ENCODE measurements at regions not wholly inside any gene's neighbourhood (a gene's known extent, or its start where the extent isn't known, plus 50 kb on each side); places are given as distances from the start of the nearest gene placed in this dataset.
"Not testable (repeated sequence)": the region's sequence is repeated elsewhere in the genome, so short reads cannot be mapped to it uniquely, and the experiment has no call there.

- no peak overlapping the region for H3K4me3 ChIP-seq (ENCODE audit: low read depth, low read length)
These were observed 258.3 kb downstream of the SRGAP2C start for GRCh38 chr1:121443001-121443540.

- no peak overlapping the region for H3K4me3 ChIP-seq (ENCODE audit: low read depth, low read length)
These were observed 259.3 kb downstream of the SRGAP2C start for GRCh38 chr1:121444096-121444495.

GRCh38 chr1:121445679-121446078 lies 260.9 kb downstream of the SRGAP2C start:
- no peak overlapping the region for H3K4me3 ChIP-seq (ENCODE audit: low read depth, low read length)

GRCh38 chr1:121447280-121447923 lies 262.6 kb downstream of the SRGAP2C start:
- not testable (repeated sequence) for H3K4me3 ChIP-seq (ENCODE audit: low read depth, low read length)

GRCh38 chr1:121448064-121448463 lies 263.3 kb downstream of the SRGAP2C start:
- H3K4me3 ChIP-seq (ENCODE audit: low read depth, low read length): not testable (repeated sequence)

DNA sequence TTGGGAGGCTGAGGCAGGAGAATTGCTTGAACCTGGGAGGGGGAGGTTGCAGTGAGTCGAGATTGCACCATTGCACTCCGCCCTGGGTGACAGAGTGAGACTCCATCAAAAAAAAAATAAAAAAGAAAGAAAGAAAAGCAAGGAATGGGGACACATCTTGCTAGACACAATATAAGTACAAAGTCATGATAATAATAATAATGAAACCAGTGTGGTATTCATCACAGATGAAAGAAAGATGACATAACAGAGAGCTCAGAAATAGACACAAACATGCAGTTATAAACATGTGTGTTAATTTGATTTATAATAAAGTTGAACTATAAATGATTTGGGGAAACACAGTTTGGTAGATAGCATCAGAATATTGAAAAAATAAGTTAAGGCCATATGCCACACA lies 264.1 kb downstream of the SRGAP2C start:
- H3K4me3 ChIP-seq (ENCODE audit: low read depth, low read length): no peak overlapping the region

- no peak overlapping the region for H3K4me3 ChIP-seq (ENCODE audit: low read depth, low read length)
These were observed 267.7 kb downstream of the SRGAP2C start for GRCh38 chr1:121452484-121452883.

DNA sequence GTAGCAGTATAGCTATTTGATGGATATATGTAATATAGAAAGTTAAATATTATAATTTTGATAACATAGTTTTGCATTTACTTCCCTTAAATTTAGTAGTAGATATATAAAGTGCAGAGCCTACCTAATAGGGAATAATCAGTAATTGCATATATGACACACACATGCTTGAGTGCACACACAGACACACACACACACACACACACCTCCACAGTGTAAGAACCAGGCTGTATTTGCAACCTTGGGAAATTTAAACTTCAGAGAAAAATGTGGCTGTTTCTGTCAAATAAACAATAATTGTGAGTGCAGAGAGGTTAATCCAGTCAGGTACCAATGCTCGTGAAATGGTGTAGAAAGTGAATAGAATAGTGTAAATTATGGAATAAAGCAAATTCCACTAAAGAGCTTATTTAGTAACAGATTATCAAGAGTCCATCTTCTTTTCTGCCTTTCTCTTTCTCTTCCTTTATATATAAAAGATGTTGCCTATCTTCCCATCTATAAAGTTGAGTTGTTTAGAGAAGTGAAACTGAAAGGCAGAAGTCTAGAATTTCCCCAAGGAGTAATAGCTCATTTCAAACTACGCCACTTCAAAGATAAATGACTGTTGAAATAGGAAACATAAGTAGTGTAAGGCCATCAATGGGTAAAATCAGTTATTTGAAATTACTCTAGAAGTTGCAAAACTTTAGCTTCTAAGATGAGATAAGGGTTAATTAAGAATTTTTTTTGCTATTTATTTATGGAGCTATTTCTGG lies 273.7 kb downstream of the SRGAP2C start:
- H3K4me3 ChIP-seq (ENCODE audit: low read depth, low read length): no peak overlapping the region

DNA sequence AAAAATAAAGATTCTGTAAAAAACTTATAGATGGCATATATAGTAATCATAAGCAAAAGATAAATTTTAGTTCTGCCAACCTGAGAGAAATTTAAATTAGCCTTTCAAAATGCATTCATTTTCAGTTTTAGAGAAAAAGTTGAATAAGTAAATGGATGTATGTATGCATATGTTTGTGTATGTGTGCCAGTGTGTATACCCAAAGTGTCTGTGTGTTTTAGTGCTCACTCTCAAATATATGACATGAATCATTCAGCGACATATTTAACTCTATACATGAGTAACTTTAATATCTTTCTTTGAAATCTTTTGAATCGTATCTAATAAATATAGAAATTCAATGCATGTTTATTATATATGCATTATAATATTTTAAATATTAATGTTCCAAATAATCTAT lies 274.5 kb downstream of the SRGAP2C start:
- H3K4me3 ChIP-seq (ENCODE audit: low read depth, low read length): no peak overlapping the region

DNA sequence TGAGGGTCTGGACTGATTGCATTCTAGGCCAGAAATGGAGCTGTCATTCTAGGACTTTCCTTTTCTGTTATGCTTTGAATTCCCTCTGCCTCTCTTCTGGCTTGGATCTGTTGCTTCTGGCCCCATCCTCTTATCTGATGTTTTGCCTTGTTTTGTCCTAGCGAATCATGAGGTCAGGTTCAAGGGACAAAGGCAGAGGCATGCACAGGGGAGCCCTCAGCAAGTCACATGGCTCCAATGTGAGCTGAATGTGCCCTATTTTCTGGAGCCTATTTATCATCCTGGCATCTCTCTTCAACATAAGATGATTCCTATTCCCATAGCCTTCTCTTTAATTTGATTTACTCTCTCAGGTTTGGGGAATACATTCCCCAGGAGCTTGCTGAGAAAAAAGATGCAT lies 284.6 kb downstream of the SRGAP2C start:
- H3K4me3 ChIP-seq (ENCODE audit: low read depth, low read length): not testable (repeated sequence)

DNA sequence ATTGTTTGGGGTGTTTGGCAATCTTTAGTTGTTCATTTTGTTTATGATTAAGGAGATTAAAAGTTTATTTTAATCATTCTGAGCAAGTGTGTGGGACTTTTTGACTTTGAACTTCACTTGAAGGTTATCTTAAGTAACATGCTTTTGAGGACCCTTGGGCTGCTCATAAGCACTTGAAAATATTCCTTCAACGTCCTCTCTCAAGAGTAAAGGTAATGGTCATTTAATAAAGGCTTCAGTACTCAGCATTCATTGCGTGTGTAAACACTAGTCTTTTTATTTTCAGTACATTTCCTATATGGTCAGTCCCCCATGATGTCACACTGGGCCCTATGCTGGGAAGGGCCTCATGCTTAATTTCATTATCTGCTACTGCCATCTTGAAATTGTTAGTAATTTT lies 285.6 kb downstream of the SRGAP2C start:
- H3K4me3 ChIP-seq (ENCODE audit: low read depth, low read length): not testable (repeated sequence)

GRCh38 chr1:121471523-121471922 lies 286.7 kb downstream of the SRGAP2C start:
- no peak overlapping the region for H3K4me3 ChIP-seq (ENCODE audit: low read depth, low read length)

GRCh38 chr1:121472017-121472416 lies 287.2 kb downstream of the SRGAP2C start:
- no peak overlapping the region for H3K4me3 ChIP-seq (ENCODE audit: low read depth, low read length)

DNA sequence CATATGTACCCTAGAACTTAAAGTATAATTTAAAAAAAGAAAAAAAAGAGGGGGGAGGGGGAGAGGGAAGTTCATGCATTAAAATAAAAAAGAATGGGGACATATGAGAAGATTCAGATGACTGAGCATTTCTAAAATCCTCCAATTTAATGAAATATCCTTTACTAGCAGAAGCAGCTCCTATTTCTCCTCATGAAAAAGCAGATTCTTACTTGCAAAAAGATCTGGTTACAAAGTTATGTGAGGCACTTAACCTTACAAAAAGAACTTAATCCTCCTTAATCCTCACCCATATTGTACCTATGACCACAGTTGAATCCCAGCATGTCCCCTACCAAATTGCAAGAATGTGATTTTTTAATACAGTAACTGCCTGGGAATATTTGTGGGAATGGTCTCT lies 298.5 kb downstream of the SRGAP2C start:
- no peak overlapping the region for H3K4me3 ChIP-seq (ENCODE audit: low read depth, low read length)

GRCh38 chr1:121483961-121484424 lies 299.2 kb downstream of the SRGAP2C start:
- H3K4me3 ChIP-seq (ENCODE audit: low read depth, low read length): no peak overlapping the region

- H3K4me3 ChIP-seq (ENCODE audit: low read depth, low read length): not testable (repeated sequence)
These were observed 310.0 kb downstream of the SRGAP2C start for GRCh38 chr1:121494796-121495195.

- not testable (repeated sequence) for H3K4me3 ChIP-seq (ENCODE audit: low read depth, low read length)
These were observed 326.7 kb downstream of the SRGAP2C start for GRCh38 chr1:121511455-121511854.

GRCh38 chr1:121511876-121512275 lies 327.1 kb downstream of the SRGAP2C start:
- H3K4me3 ChIP-seq (ENCODE audit: low read depth, low read length): not testable (repeated sequence)

- no peak overlapping the region for H3K4me3 ChIP-seq (ENCODE audit: low read depth, low read length)
These were observed 330.5 kb downstream of the SRGAP2C start for GRCh38 chr1:121515235-121515634.

- no peak overlapping the region for H3K4me3 ChIP-seq (ENCODE audit: low read depth, low read length)
These were observed 331.6 kb downstream of the SRGAP2C start for GRCh38 chr1:121516234-121516967.

DNA sequence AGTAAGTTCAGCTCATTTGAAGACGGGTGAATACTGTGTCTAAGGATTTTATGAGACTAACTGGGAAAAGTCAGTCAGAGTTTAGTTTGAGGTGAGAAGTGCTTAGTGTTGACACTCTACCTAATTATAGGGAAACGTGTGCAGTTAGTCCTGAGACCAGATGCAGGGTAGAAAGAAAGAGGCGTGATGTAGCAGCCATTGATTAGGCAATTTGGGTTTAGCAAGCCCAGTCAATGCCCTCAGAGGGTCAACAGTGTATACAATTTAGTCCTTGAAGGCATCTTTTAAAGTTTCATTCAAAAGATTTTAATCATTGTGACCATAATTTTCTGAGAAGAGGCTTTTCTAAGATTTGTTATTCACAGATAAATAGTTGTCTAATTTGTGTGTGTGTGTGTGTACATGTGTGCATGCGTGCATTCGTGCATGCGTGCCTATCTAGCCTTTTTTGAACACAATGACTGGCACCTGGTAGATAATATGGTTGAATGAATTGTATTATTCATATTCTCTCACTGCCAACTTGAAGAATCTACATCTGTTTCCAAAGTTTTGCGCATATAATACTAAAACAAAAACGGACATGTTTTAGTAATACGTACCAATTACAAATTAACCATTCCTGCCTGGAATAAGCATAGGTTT lies 332.9 kb downstream of the SRGAP2C start:
- no peak overlapping the region for H3K4me3 ChIP-seq (ENCODE audit: low read depth, low read length)

Data from iPS-11a (cell line).